B cell (primary cell): ENCODE measurements at regions not wholly inside any gene's neighbourhood (a gene's known extent, or its start where the extent isn't known, plus 50 kb on each side); places are given as distances from the start of the nearest gene placed in this dataset.

ENCODE experiments used
- ATAC-seq: fragments of 200-7000 bp; cut with Tn5 transposase; one replicate; pipeline ENCODE4 v1.10.0; 2021; ENCODE audit warnings: low read depth, mild to moderate bottlenecking, moderate number of reproducible peaks, moderate library complexity
- CTCF ChIA-PET: fragments of 350-600 bp; sonication (Branson Sonifier 250); formaldehyde crosslinking; loops from one replicate; lab custom pipeline; 2021; ENCODE audit warnings: antibody characterized with exemption, inconsistent platforms; lab: Charles Lee
- POLR2A ChIA-PET: fragments of 350-600 bp; sonication (Branson Sonifier 250); formaldehyde crosslinking; loops from one replicate; lab custom pipeline; 2021; ENCODE audit warnings: antibody characterized with exemption; lab: Charles Lee
- DNase-seq: peaks from one replicate; pipeline ENCODE4 v3.0.0; 2013
- H2AFZ ChIP-seq: 2 replicates; pipeline ENCODE4 v1.6.1; 2012; ENCODE audit warnings: mild to moderate bottlenecking, low read depth, low read length; ENCODE audit not compliant: insufficient read depth, poor library complexity, severe bottlenecking
- H3K27ac ChIP-seq, 2 donors: 1 replicate in 1 of 2; 2 replicates in 1 of 2; pipeline ENCODE4 v1.5.1; 2012 to 2013; ENCODE audit warnings: low read length in 2 of 2, mild to moderate bottlenecking in 2 of 2, moderate library complexity in 1 of 2
- H3K27me3 ChIP-seq, 4 experiments: fragments of 200-600 bp in 1 of 4; sonication (generic) in 1 of 4; replicated peaks in 1 of 4; 1 replicate in 2 of 4; 2 replicates in 2 of 4; pipeline versions ENCODE4 v1.6.1 to v1.7.0; 2013 to 2016; ENCODE audit warnings: low read length in 3 of 4, mild to moderate bottlenecking in 2 of 4, mixed read lengths in 1 of 4, moderate library complexity in 1 of 4; ENCODE audit not compliant: insufficient read depth in 4 of 4, control insufficient read depth in 3 of 4; ENCODE audit errors: control extremely low read depth in 1 of 4
- H3K36me3 ChIP-seq, 2 experiments: replicated peaks in 1 of 2; 1 replicate in 1 of 2; 2 replicates in 1 of 2; pipeline versions ENCODE4 v1.6.1 to v1.7.1; 2013; ENCODE audit warnings: low read length in 1 of 2; ENCODE audit not compliant: insufficient read depth in 2 of 2, control insufficient read depth in 1 of 2; ENCODE audit errors: control extremely low read depth in 1 of 2, extremely low read depth in 1 of 2
- H3K4me1 ChIP-seq, 2 donors: fragments of 200-600 bp in 1 of 2; sonication (generic) in 1 of 2; 1 replicate in 1 of 2; 2 replicates in 1 of 2; pipeline versions ENCODE4 v1.5.1 to v1.6.1; 2013 to 2017; ENCODE audit warnings: low read length in 2 of 2; ENCODE audit not compliant: control insufficient read depth in 2 of 2, insufficient read depth in 2 of 2
- H3K4me2 ChIP-seq: replicated peaks from 2 replicates; pipeline ENCODE3; 2012; ENCODE audit warnings: mild to moderate bottlenecking, low read depth, low read length; ENCODE audit not compliant: poor library complexity, severe bottlenecking
- H3K4me3 ChIP-seq, 5 experiments: fragments of 200-600 bp in 1 of 5; sonication (generic) in 1 of 5; 1 replicate in 3 of 5; 2 replicates in 2 of 5; pipeline versions ENCODE4 v1.5.1 to v1.7.0; 2011 to 2016; ENCODE audit warnings: low read length in 4 of 5, mild to moderate bottlenecking in 4 of 5, low read depth in 2 of 5, control low read depth in 1 of 5, moderate library complexity in 1 of 5; ENCODE audit not compliant: insufficient read depth in 1 of 5; ENCODE audit errors: control extremely low read depth in 1 of 5, extremely low read depth in 1 of 5
- H3K79me2 ChIP-seq: fragments of 200-600 bp; sonication (generic); one replicate; pipeline ENCODE4 v1.6.0; 2016; ENCODE audit warnings: low read length; ENCODE audit not compliant: control insufficient read depth, insufficient read depth
- H3K9ac ChIP-seq: fragments of 200-600 bp; sonication (generic); 2 replicates; pipeline ENCODE4 v1.6.1; 2017; ENCODE audit warnings: mild to moderate bottlenecking, low read length, moderate library complexity
- H3K9me3 ChIP-seq, 3 donors: one replicate each; pipeline versions ENCODE4 v1.6.1 to v1.7.1; 2013; ENCODE audit warnings: low read length in 2 of 3; ENCODE audit not compliant: control insufficient read depth in 2 of 3, insufficient read depth in 1 of 3; ENCODE audit errors: control extremely low read depth in 1 of 3
- H4K20me1 ChIP-seq: 2 replicates; pipeline ENCODE4 v1.6.0; 2012; ENCODE audit warnings: mild to moderate bottlenecking, low read length; ENCODE audit not compliant: insufficient read depth, control insufficient read depth, poor library complexity, severe bottlenecking
- H3K27ac Mint-ChIP-seq: one replicate; pipeline ENCODE4 v1.8.0; 2021; ENCODE audit warnings: mixed read lengths
- H3K27me3 Mint-ChIP-seq: one replicate; pipeline ENCODE4 v1.8.0; 2021; ENCODE audit warnings: mixed read lengths
- H3K4me1 Mint-ChIP-seq: one replicate; pipeline ENCODE4 v1.8.0; 2021; ENCODE audit warnings: mixed read lengths
- H3K4me3 Mint-ChIP-seq: one replicate; pipeline ENCODE4 v1.8.0; 2021; ENCODE audit warnings: mixed read lengths
- H3K9me3 Mint-ChIP-seq: one replicate; pipeline ENCODE4 v1.8.0; 2022; ENCODE audit warnings: mixed read lengths; ENCODE audit not compliant: insufficient read depth
- EZH2 ChIP-seq: IDR thresholded peaks from 2 replicates; pipeline ENCODE4 v1.6.1; 2012; ENCODE audit warnings: borderline replicate concordance, low read depth, mild to moderate bottlenecking, moderate library complexity, low read length; ENCODE audit not compliant: insufficient read depth, poor library complexity, severe bottlenecking
- WGBS: methylation state at CpG from one replicate; pipeline ENCODE4 v1.1.5; 2013; ENCODE audit warnings: missing lambda C conversion rate; ENCODE audit not compliant: insufficient coverage; 5-methylcytosine and 5-hydroxymethylcytosine counted together
- intact Hi-C: fragments of 100-400 bp; cut with micrococcal nuclease; formaldehyde crosslinking; loops from one replicate; pipeline ENCODE4 v1.10.0; 2022
- TF ChIP-seq, protein P1 (sequence below): fragments of 200-600 bp; IDR thresholded peaks from one replicate; pipeline ENCODE4 v1.8.0; 2022; ENCODE audit warnings: antibody characterized with exemption, mild to moderate bottlenecking

DNA sequence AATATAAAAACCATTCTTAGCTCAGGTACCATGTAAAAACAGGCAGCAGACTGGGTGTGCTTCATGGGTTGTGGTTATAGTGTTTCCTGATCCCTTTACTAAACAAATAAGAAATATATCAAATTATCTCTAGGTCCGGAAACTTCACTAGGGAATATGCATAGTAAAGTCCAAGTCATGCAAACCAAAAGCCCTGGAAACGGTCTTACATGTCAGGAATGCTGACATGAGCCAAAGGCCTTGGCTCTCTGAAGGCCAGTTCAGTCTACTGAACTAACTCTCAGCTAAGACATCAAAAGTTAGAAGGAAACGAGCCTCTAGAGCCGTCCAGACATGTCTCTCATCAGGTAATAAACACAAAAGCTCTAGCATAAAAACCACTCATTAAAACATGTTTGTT, 778.9 kb upstream of the ZNF608 start:
- Mint-ChIP-seq H3K4me1 (no peaks in the 10 kb centered on the region), H3K9me3 (peaks cover 2% of the 10 kb centered on the region), H3K27me3 (no peaks in the 10 kb centered on the region), H3K4me3 (no peak overlapping the region), H3K27ac (no peak overlapping the region)
- TF ChIP-seq, protein P1, sequence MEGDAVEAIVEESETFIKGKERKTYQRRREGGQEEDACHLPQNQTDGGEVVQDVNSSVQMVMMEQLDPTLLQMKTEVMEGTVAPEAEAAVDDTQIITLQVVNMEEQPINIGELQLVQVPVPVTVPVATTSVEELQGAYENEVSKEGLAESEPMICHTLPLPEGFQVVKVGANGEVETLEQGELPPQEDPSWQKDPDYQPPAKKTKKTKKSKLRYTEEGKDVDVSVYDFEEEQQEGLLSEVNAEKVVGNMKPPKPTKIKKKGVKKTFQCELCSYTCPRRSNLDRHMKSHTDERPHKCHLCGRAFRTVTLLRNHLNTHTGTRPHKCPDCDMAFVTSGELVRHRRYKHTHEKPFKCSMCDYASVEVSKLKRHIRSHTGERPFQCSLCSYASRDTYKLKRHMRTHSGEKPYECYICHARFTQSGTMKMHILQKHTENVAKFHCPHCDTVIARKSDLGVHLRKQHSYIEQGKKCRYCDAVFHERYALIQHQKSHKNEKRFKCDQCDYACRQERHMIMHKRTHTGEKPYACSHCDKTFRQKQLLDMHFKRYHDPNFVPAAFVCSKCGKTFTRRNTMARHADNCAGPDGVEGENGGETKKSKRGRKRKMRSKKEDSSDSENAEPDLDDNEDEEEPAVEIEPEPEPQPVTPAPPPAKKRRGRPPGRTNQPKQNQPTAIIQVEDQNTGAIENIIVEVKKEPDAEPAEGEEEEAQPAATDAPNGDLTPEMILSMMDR: no peak
- no peak for TF ChIP-seq EZH2
- H3K4me1 ChIP-seq: no peaks in the 10 kb centered on the region
- no peak overlapping the region for H2AFZ ChIP-seq
- no peaks in the 10 kb centered on the region for H3K36me3 ChIP-seq
- DNase-seq: no peak
- no peak overlapping the region for H3K4me3 ChIP-seq
- ChIA-PET CTCF (interaction anchor here (0.6 kb wide), 1 partner anchor 104 kb away, joined by 3 read pairs; no protein-coding TSS in a partner anchor), POLR2A (no interaction called here)
- no peak overlapping the region for H3K4me2 ChIP-seq
- no peak for ATAC-seq
- H3K79me2 ChIP-seq: no peaks in the 10 kb centered on the region
- no peak overlapping the region for H3K27ac ChIP-seq
- no peak overlapping the region for H3K9ac ChIP-seq
- peaks cover 0 to 3% (median 2%) of the 10 kb centered on the region in 3 donors for H3K9me3 ChIP-seq
- intact Hi-C loops: no loop called here
- no peaks in the 10 kb centered on the region for H3K27me3 ChIP-seq
- WGBS: 97% methylated on average over 2 of the region's 4 CpGs
- no peaks in the 10 kb centered on the region for H4K20me1 ChIP-seq

DNA sequence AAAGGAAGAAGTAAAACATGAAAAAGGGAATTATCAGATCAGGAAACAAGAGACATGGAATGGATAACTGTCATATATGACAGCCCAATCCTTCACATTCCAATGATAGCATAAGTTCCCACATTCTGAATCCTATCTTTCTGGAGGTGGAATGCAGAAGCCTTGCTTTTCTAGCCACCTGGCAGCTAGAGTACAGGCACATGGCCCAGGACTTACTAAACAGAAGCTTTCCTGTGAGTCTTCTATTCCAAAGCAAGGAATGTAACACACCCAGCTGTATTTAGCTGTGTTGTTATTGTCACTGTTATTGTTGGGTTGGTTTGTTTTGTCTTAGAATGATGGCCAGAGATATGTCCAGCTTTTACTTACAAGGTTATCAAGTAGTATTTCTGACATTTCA, 780.5 kb upstream of the ZNF608 start:
- no peaks in the 10 kb centered on the region for H3K27me3 Mint-ChIP-seq
- Histone ChIP-seq H3K4me1 (no peaks in the 10 kb centered on the region), H2AFZ (no peak overlapping the region), H3K27ac (no peak overlapping the region), H3K9ac (no peak overlapping the region), H3K4me2 (no peak overlapping the region), H3K4me3 (no peak overlapping the region), H3K79me2 (no peaks in the 10 kb centered on the region), H4K20me1 (no peaks in the 10 kb centered on the region), H3K36me3 (no peaks in the 10 kb centered on the region), H3K9me3 (no peaks in the 10 kb centered on the region), H3K27me3 (no peaks in the 10 kb centered on the region)
- ChIA-PET CTCF (no interaction called here), POLR2A (no interaction called here)
- TF ChIP-seq, protein P1: no peak
- no peak for TF ChIP-seq EZH2
- H3K4me3 Mint-ChIP-seq: no peak overlapping the region
- DNase-seq: no peak
- intact Hi-C loops: no loop called here
- no peak for ATAC-seq
- H3K9me3 Mint-ChIP-seq: no peaks in the 10 kb centered on the region
- no peak overlapping the region for H3K27ac Mint-ChIP-seq
- no peaks in the 10 kb centered on the region for H3K4me1 Mint-ChIP-seq
